Endothelial cell of umbilical vein (primary cell): ENCODE measurements at regions not wholly inside any gene's neighbourhood (a gene's known extent, or its start where the extent isn't known, plus 50 kb on each side); places are given as distances from the start of the nearest gene placed in this dataset.

Experiments
- BruUV-seq: library from RNA; stranded (reverse); fragments of 400-500 nt; replicated peaks from 2 replicates; lab custom pipeline; 2021; lab: Mats Ljungman, UMichigan
- CTCF ChIA-PET: fragments of 300-600, 350-600 bp; sonication (Branson Sonifier 250); formaldehyde crosslinking; loops from one replicate; lab custom pipeline; 2021; ENCODE audit warnings: antibody characterized with exemption, inconsistent platforms; lab: Charles Lee
- POLR2A ChIA-PET: fragments of 300-600, 350-600 bp; sonication (Branson Sonifier 250); formaldehyde crosslinking; loops from one replicate; lab custom pipeline; 2021; ENCODE audit warnings: antibody characterized with exemption, inconsistent platforms; lab: Charles Lee
- DNase-seq: peaks from one replicate; pipeline ENCODE4 v3.0.0-alpha.2; 2011; ENCODE audit warnings: low read depth, low spot score
- FAIRE-seq: peaks from 2 replicates; lab custom pipeline; 2011; peaks lifted over from hg19 to GRCh38; lab: Jason Lieb, UNC
- H2AFZ ChIP-seq: 2 replicates; pipeline ENCODE4 v1.6.0; 2012; ENCODE audit warnings: low read depth, low read length, control low read depth, inconsistent platforms
- H3K27ac ChIP-seq: 2 replicates; pipeline ENCODE4 v1.5.1; 2011; ENCODE audit warnings: low read depth, mild to moderate bottlenecking, control low read depth, low read length, moderate library complexity; ENCODE audit not compliant: insufficient read depth
- H3K27me3 ChIP-seq, 2 experiments: 2 replicates each; pipeline versions ENCODE4 v1.6.0 to v1.6.1; 2011; ENCODE audit warnings: low read length in 2 of 2, mixed read lengths in 1 of 2; ENCODE audit not compliant: control insufficient read depth in 2 of 2, insufficient read depth in 2 of 2
- H3K36me3 ChIP-seq, 2 experiments: 2 replicates in 1 of 2; 3 replicates in 1 of 2; pipeline ENCODE4 v1.5.1; 2011; ENCODE audit warnings: low read length in 2 of 2, mild to moderate bottlenecking in 1 of 2, moderate library complexity in 1 of 2; ENCODE audit not compliant: control insufficient read depth in 2 of 2, insufficient read depth in 2 of 2; ENCODE audit errors: extremely low read depth in 1 of 2
- H3K4me1 ChIP-seq: 3 replicates; pipeline ENCODE4 v1.5.1; 2011; ENCODE audit warnings: mild to moderate bottlenecking, low read length; ENCODE audit not compliant: control insufficient read depth, insufficient read depth; ENCODE audit errors: extremely low read depth
- H3K4me2 ChIP-seq: 2 replicates; pipeline ENCODE4 v1.6.1; 2011; ENCODE audit warnings: low read length, control low read depth, mixed read lengths; ENCODE audit not compliant: insufficient read depth
- H3K4me3 ChIP-seq, 3 experiments: fragments of 200-600 bp in 1 of 3; sonication (generic), shearing (Covaris generic) in 1 of 3; replicated peaks in 1 of 3; 2 replicates each; pipeline ENCODE4 v1.5.1; 2011 to 2016; ENCODE audit warnings: control low read depth in 3 of 3, low read length in 3 of 3, mild to moderate bottlenecking in 2 of 3, inconsistent platforms in 1 of 3, low read depth in 1 of 3, moderate library complexity in 1 of 3; ENCODE audit not compliant: insufficient read depth in 1 of 3
- H3K79me2 ChIP-seq: 2 replicates; pipeline ENCODE4 v1.6.0; 2012; ENCODE audit warnings: low read length, inconsistent platforms; ENCODE audit not compliant: control insufficient read depth, insufficient read depth
- H3K9ac ChIP-seq: replicated peaks from 2 replicates; pipeline ENCODE3; 2011; ENCODE audit warnings: low read length, control low read depth; ENCODE audit not compliant: insufficient read depth; ENCODE audit errors: extremely low read depth
- H3K9me1 ChIP-seq: replicated peaks from 3 replicates; pipeline ENCODE4 v1.6.0; 2011; ENCODE audit warnings: mild to moderate bottlenecking, low read length; ENCODE audit not compliant: control insufficient read depth, insufficient read depth; ENCODE audit errors: extremely low read depth
- H3K9me3 ChIP-seq: replicated peaks from 2 replicates; pipeline ENCODE4 v1.5.1; 2012; ENCODE audit warnings: low read length, inconsistent platforms; ENCODE audit not compliant: control insufficient read depth, insufficient read depth
- H4K20me1 ChIP-seq: replicated peaks from 2 replicates; pipeline ENCODE3; 2011; ENCODE audit warnings: mild to moderate bottlenecking, low read length; ENCODE audit not compliant: control insufficient read depth, insufficient read depth; ENCODE audit errors: extremely low read depth
- CTCF ChIP-seq, 2 donors: IDR thresholded peaks; 1 replicate in 1 of 2; 2 replicates in 1 of 2; pipeline ENCODE4 v1.5.1; 2011; ENCODE audit warnings: low read length in 2 of 2, mild to moderate bottlenecking in 2 of 2, moderate library complexity in 2 of 2, control low read depth in 1 of 2, inconsistent platforms in 1 of 2, low read depth in 1 of 2; ENCODE audit not compliant: insufficient read depth in 1 of 2; ENCODE audit errors: extremely low read depth in 1 of 2
- EZH2 ChIP-seq: IDR thresholded peaks from 2 replicates; pipeline ENCODE4 v1.6.1; 2012; ENCODE audit warnings: borderline replicate concordance, low read depth, mild to moderate bottlenecking, moderate library complexity, low read length, inconsistent platforms; ENCODE audit not compliant: severe bottlenecking
- FOS ChIP-seq: IDR thresholded peaks from 2 replicates; pipeline ENCODE4 v1.6.1; 2011; ENCODE audit warnings: mild to moderate bottlenecking, low read length, moderate library complexity, borderline replicate concordance; ENCODE audit not compliant: insufficient read depth
- GATA2 ChIP-seq: IDR thresholded peaks from 2 replicates; pipeline ENCODE4 v1.7.0; 2011; ENCODE audit warnings: low read depth, mild to moderate bottlenecking, moderate library complexity, mixed read lengths, low read length; ENCODE audit not compliant: insufficient read length, insufficient read depth
- JUN ChIP-seq: IDR thresholded peaks from 2 replicates; pipeline ENCODE4 v1.6.1; 2011; ENCODE audit warnings: borderline replicate concordance, low read depth; ENCODE audit not compliant: insufficient read length, insufficient read depth
- MAX ChIP-seq: IDR thresholded peaks from 2 replicates; pipeline ENCODE4 v1.6.1; 2011; ENCODE audit not compliant: insufficient read depth, insufficient read length
- MYC ChIP-seq: IDR thresholded peaks from one replicate; pipeline ENCODE4 v1.6.1; 2011; ENCODE audit warnings: mild to moderate bottlenecking, low read depth, low read length
- POLR2A ChIP-seq: IDR thresholded peaks from 2 replicates; pipeline ENCODE4 v1.6.1; 2012; ENCODE audit warnings: low read depth, mild to moderate bottlenecking, control low read depth, low read length
- POLR2AphosphoS5 ChIP-seq: IDR thresholded peaks from 2 replicates; pipeline ENCODE4 v1.6.1; 2012; ENCODE audit warnings: low read depth, mild to moderate bottlenecking, control low read depth, low read length, moderate library complexity; ENCODE audit not compliant: insufficient read depth
- dilution Hi-C: fragments of 300-500 bp; cut with MboI; formaldehyde crosslinking; loops from one replicate; pipeline ENCODE4 v1.15.0; 2019; ENCODE audit warnings: low sequenced_read_pairs; ENCODE audit not compliant: extremely low pct_ligation_motif_present
- intact Hi-C: fragments of 100-400 bp; cut with micrococcal nuclease; formaldehyde crosslinking; loops from one replicate; pipeline ENCODE4 v1.10.0; 2022

- H3K27ac ChIP-seq = no peak overlapping the region
- H3K4me3 ChIP-seq = no peak overlapping the region
- no peaks in the 10 kb centered on the region for H3K4me1 ChIP-seq
- POLR2A ChIA-PET = no interaction called here
- no peak overlapping the region for H3K9ac ChIP-seq
- H3K36me3 ChIP-seq = no peaks in the 10 kb centered on the region
- CTCF ChIA-PET = no interaction called here
- no peaks in the 10 kb centered on the region for H3K9me1 ChIP-seq
- no peaks in the 10 kb centered on the region for H4K20me1 ChIP-seq
- no peak for TF ChIP-seq GATA2
- TF ChIP-seq POLR2A = no peak
- no peak for TF ChIP-seq MAX
- no peak for TF ChIP-seq EZH2
- no peak for TF ChIP-seq CTCF (IDR thresholded peaks at IDR 0.05; ENCODE audit: extremely low read depth in 1 of 2, insufficient read depth in 1 of 2, low read depth in 1 of 2, low read length in 2 of 2)
- no peak for TF ChIP-seq JUN
- TF ChIP-seq POLR2AphosphoS5 = no peak
- TF ChIP-seq MYC = no peak
- no peak for TF ChIP-seq FOS
- no peak overlapping the region for H3K4me2 ChIP-seq
- H3K27me3 ChIP-seq = no peaks in the 10 kb centered on the region
- BruUV-seq = no TSS peak
- dilution Hi-C loops = no loop called here
- FAIRE-seq = no peak
- H3K9me3 ChIP-seq = no peaks in the 10 kb centered on the region
- H3K79me2 ChIP-seq = no peaks in the 10 kb centered on the region
- DNase-seq = no peak
- intact Hi-C loops = no loop called here
- H2AFZ ChIP-seq = no peak overlapping the region
These were observed 756.5 kb downstream of the GALR1 start for GRCh38 chr18:78006006-78006773.
